IMR-90 (cell line): ENCODE measurements at regions not wholly inside any gene's neighbourhood (a gene's known extent, or its start where the extent isn't known, plus 50 kb on each side); places are given as distances from the start of the nearest gene placed in this dataset.

Experiments used
- ATAC-seq: fragments of 200-7000 bp; cut with Tn5 transposase; 2 replicates; pipeline ENCODE4 v1.9.1; 2020; ENCODE audit warnings: low read depth, mild to moderate bottlenecking, moderate library complexity
- BruUV-seq: library from RNA; stranded (reverse); fragments of 400-500 nt; replicated peaks from 2 replicates; lab custom pipeline; 2021; lab: Mats Ljungman, UMichigan
- CTCF ChIA-PET: fragments of 300-600 bp; formaldehyde crosslinking; extraction: SDS; loops from one replicate; lab custom pipeline; 2021; ENCODE audit warnings: antibody characterized with exemption; lab: Yijun Ruan, JAX
- POLR2A ChIA-PET: fragments of 300-600 bp; sonication (Branson Sonifier 250); formaldehyde crosslinking; loops from one replicate; lab custom pipeline; 2022; ENCODE audit warnings: antibody characterized with exemption; ENCODE audit not compliant: unreplicated experiment; lab: Charles Lee
- DNase-seq: peaks from one replicate; pipeline ENCODE4 v3.0.0; 2013
- H2AFZ ChIP-seq: replicated peaks from 2 replicates; pipeline ENCODE3; 2013; ENCODE audit warnings: low read length, mild to moderate bottlenecking; ENCODE audit not compliant: poor library complexity
- H2AK5ac ChIP-seq: 2 replicates; pipeline ENCODE4 v1.6.1; 2013; ENCODE audit warnings: low read depth, low read length, inconsistent platforms
- H2AK9ac ChIP-seq: replicated peaks from 2 replicates; pipeline ENCODE3; 2013; ENCODE audit warnings: mild to moderate bottlenecking, low read depth, low read length, moderate library complexity; ENCODE audit not compliant: poor library complexity
- H2BK120ac ChIP-seq: 2 replicates; pipeline ENCODE4 v1.6.1; 2013; ENCODE audit warnings: low read depth, low read length, inconsistent platforms
- H2BK15ac ChIP-seq: 3 replicates; pipeline ENCODE4 v1.6.1; 2013; ENCODE audit warnings: low read depth, low read length, inconsistent platforms
- H2BK20ac ChIP-seq: 2 replicates; pipeline ENCODE4 v1.6.1; 2013; ENCODE audit warnings: low read depth, mild to moderate bottlenecking, inconsistent platforms, low read length, moderate library complexity
- H2BK5ac ChIP-seq: 2 replicates; pipeline ENCODE4 v1.6.1; 2013; ENCODE audit warnings: mild to moderate bottlenecking, low read depth, low read length, inconsistent platforms; ENCODE audit not compliant: poor library complexity, severe bottlenecking
- H3K14ac ChIP-seq: replicated peaks from 2 replicates; pipeline ENCODE4 v1.6.1; 2013; ENCODE audit warnings: low read depth, low read length, inconsistent platforms
- H3K18ac ChIP-seq: 2 replicates; pipeline ENCODE4 v1.6.1; 2013; ENCODE audit warnings: low read depth, low read length, control low read depth
- H3K23ac ChIP-seq: 2 replicates; pipeline ENCODE4 v1.6.1; 2013; ENCODE audit warnings: low read depth, low read length, inconsistent platforms
- H3K27ac ChIP-seq: 2 replicates; pipeline ENCODE4 v1.5.1; 2013; ENCODE audit warnings: mild to moderate bottlenecking, control low read depth, low read length; ENCODE audit not compliant: insufficient read depth
- H3K27me3 ChIP-seq: 2 replicates; pipeline ENCODE4 v1.6.1; 2013; ENCODE audit warnings: low read length; ENCODE audit not compliant: control insufficient read depth, insufficient read depth
- H3K36me3 ChIP-seq: 2 replicates; pipeline ENCODE4 v1.6.1; 2013; ENCODE audit warnings: low read length, mixed read lengths; ENCODE audit not compliant: control insufficient read depth, insufficient read depth
- H3K4ac ChIP-seq: 2 replicates; pipeline ENCODE4 v1.6.1; 2013; ENCODE audit warnings: low read depth, low read length, inconsistent platforms
- H3K4me1 ChIP-seq: 2 replicates; pipeline ENCODE4 v1.6.1; 2013; ENCODE audit warnings: low read length, mixed read lengths; ENCODE audit not compliant: control insufficient read depth, insufficient read depth
- H3K4me2 ChIP-seq: 2 replicates; pipeline ENCODE4 v1.6.1; 2013; ENCODE audit warnings: low read depth, mild to moderate bottlenecking, control low read depth, low read length, moderate library complexity
- H3K4me3 ChIP-seq: 2 replicates; pipeline ENCODE4 v1.5.1; 2013; ENCODE audit warnings: low read depth, mild to moderate bottlenecking, control low read depth, low read length, moderate library complexity; ENCODE audit not compliant: insufficient read depth
- H3K56ac ChIP-seq: 2 replicates; pipeline ENCODE4 v1.6.1; 2013; ENCODE audit warnings: low read length, inconsistent platforms; ENCODE audit not compliant: insufficient read depth; ENCODE audit errors: extremely low read depth
- H3K79me1 ChIP-seq, 2 experiments: 2 replicates each; pipeline ENCODE4 v1.6.1; 2013; ENCODE audit warnings: low read length in 2 of 2, inconsistent platforms in 1 of 2, low read depth in 1 of 2
- H3K9ac ChIP-seq: 2 replicates; pipeline ENCODE4 v1.6.1; 2013; ENCODE audit warnings: low read depth, low read length, control low read depth
- H3K9me1 ChIP-seq: 2 replicates; pipeline ENCODE4 v1.6.1; 2013; ENCODE audit warnings: low read length, inconsistent platforms; ENCODE audit not compliant: insufficient read depth
- H3K9me3 ChIP-seq: 2 replicates; pipeline ENCODE4 v1.6.1; 2013; ENCODE audit warnings: low read length; ENCODE audit not compliant: control insufficient read depth, insufficient read depth
- H4K20me1 ChIP-seq: 2 replicates; pipeline ENCODE4 v1.6.1; 2013; ENCODE audit warnings: low read length, inconsistent platforms; ENCODE audit not compliant: insufficient read depth
- H4K5ac ChIP-seq: 2 replicates; pipeline ENCODE4 v1.6.1; 2013; ENCODE audit warnings: mild to moderate bottlenecking, low read depth, low read length, control low read depth
- H4K8ac ChIP-seq, 2 experiments: 2 replicates each; pipeline ENCODE4 v1.6.1; 2013; ENCODE audit warnings: low read depth in 2 of 2, low read length in 2 of 2, control low read depth in 1 of 2, inconsistent platforms in 1 of 2
- H4K91ac ChIP-seq: 2 replicates; pipeline ENCODE4 v1.6.1; 2013; ENCODE audit warnings: low read depth, low read length, inconsistent platforms; ENCODE audit not compliant: insufficient read depth
- MAZ ChIP-seq: IDR thresholded peaks from 2 replicates; pipeline ENCODE4 v1.6.1; 2012; ENCODE audit warnings: low read depth, mild to moderate bottlenecking, low read length, improper control_type of control experiment, moderate library complexity, borderline replicate concordance
- POLR2A ChIP-seq: IDR thresholded peaks from 2 replicates; pipeline ENCODE4 v1.6.1; 2012; ENCODE audit warnings: mild to moderate bottlenecking, low read depth, low read length
- whole genome bisulfite sequencing, 2 experiments: methylation state at CpG; one replicate each; pipeline versions ENCODE4 v1.1.5 to v1.1.7; 2013; ENCODE audit warnings: missing lambda C conversion rate in 2 of 2; ENCODE audit not compliant: insufficient read length in 1 of 2; ENCODE audit errors: extremely low coverage in 2 of 2; 5-methylcytosine and 5-hydroxymethylcytosine counted together
- dilution Hi-C: fragments of 300-500 bp; cut with HindIII; formaldehyde crosslinking; loops from one replicate; pipeline ENCODE4 v1.14.3; 2018; ENCODE audit warnings: low sequenced_read_pairs; ENCODE audit not compliant: unreplicated experiment
- in situ Hi-C: fragments of 300-500 bp; cut with MboI; formaldehyde crosslinking; loops from 3 replicates; pipeline ENCODE4 v1.14.3; 2019; ENCODE audit warnings: low sequenced_read_pairs, inconsistent platforms, mixed read lengths
- intact Hi-C: fragments of 100-400 bp; cut with micrococcal nuclease; formaldehyde crosslinking; loops from 2 replicates; pipeline ENCODE4 v1.10.0; 2022
- TF ChIP-seq, protein P1 (sequence below): fragments of 150-350 bp; IDR thresholded peaks from 2 replicates; pipeline ENCODE4 v1.6.1; 2017; ENCODE audit warnings: mild to moderate bottlenecking, antibody characterized with exemption, low read length, low read depth

GRCh38 chr4:58564695-58565475 is 1454.7 kb upstream of the IGFBP7 start:
- Histone ChIP-seq H3K18ac (no peak overlapping the region), H3K56ac (no peak overlapping the region)

More at GRCh38 chr4:58564695-58565475, 1454.7 kb upstream of the IGFBP7 start:
- Histone ChIP-seq H2BK20ac (no peak overlapping the region), H3K4ac (no peak overlapping the region), H3K9ac (no peak overlapping the region), H3K9me1 (no peaks in the 10 kb centered on the region), H2BK120ac (no peak overlapping the region), H4K5ac (no peak overlapping the region), H3K14ac (no peak overlapping the region), H4K20me1 (no peaks in the 10 kb centered on the region), H3K27ac (no peak overlapping the region), H2AFZ (no peak overlapping the region), H2AK9ac (no peak overlapping the region), H4K8ac (no peak overlapping the region), H3K79me1 (no peaks in the 10 kb centered on the region), H2BK15ac (no peak overlapping the region), H3K23ac (no peak overlapping the region), H3K4me2 (no peak overlapping the region), H2BK5ac (no peak overlapping the region), H3K4me3 (no peak overlapping the region), H3K36me3 (no peaks in the 10 kb centered on the region), H3K27me3 (no peaks in the 10 kb centered on the region), H3K4me1 (no peaks in the 10 kb centered on the region), H3K9me3 (no peaks in the 10 kb centered on the region), H4K91ac (no peak overlapping the region), H2AK5ac (no peak overlapping the region)
- ChIA-PET POLR2A (no interaction called here), CTCF (no interaction called here)
- BruUV-seq: no TSS peak
- no CpG with 5 or more reads among the region's 6 CpGs for WGBS, 2 experiments
- dilution Hi-C loops: no loop called here
- intact Hi-C loops: no loop called here
- DNase-seq (no peak), ATAC-seq (no peak)
- TF ChIP-seq MAZ (no peak), POLR2A (no peak)
- TF ChIP-seq, protein P1, sequence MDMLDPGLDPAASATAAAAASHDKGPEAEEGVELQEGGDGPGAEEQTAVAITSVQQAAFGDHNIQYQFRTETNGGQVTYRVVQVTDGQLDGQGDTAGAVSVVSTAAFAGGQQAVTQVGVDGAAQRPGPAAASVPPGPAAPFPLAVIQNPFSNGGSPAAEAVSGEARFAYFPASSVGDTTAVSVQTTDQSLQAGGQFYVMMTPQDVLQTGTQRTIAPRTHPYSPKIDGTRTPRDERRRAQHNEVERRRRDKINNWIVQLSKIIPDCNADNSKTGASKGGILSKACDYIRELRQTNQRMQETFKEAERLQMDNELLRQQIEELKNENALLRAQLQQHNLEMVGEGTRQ: no peak
- in situ Hi-C loops: no loop called here
